HEK293T (cell line): ENCODE measurements at regions not wholly inside any gene's neighbourhood (a gene's known extent, or its start where the extent isn't known, plus 50 kb on each side); places are given as distances from the start of the nearest gene placed in this dataset.

ENCODE experiments used
- FOXA1 ChIP-seq: fragments of 450-650 bp; IDR thresholded peaks from 2 replicates; pipeline ENCODE4 v1.6.1; 2016; ENCODE audit warnings: mild to moderate bottlenecking
- FOXK2 ChIP-seq: fragments of 450-650 bp; IDR thresholded peaks from 2 replicates; pipeline ENCODE4 v1.6.1; 2016; ENCODE audit warnings: mild to moderate bottlenecking
- SP1 ChIP-seq: fragments of 450-650 bp; IDR thresholded peaks from 2 replicates; pipeline ENCODE4 v1.6.1; 2017

DNA sequence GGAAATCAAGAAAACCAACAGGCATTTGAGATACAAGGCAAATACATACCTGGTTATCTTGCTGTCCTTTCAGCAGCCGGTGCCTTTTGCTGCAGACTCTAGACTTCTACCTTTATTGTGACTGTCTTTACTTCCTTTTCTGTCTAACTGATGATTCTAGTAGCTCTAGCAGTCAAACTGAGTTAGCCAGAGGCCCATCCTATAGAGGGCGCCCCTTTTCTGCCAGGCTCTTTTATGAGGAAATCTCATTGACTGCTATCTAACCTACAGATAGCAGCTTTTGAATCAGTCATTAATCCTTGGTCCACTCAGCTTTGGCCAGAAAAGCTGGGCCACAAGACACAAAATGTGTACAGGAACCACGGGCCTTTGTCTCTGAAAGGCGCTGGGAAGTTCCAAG lies 87.5 kb upstream of the WSB1 start:
- no peak for TF ChIP-seq SP1
- no peak for TF ChIP-seq FOXK2
- TF ChIP-seq FOXA1, result no peak
